ENCODE measurements at regions not wholly inside any gene's neighbourhood (a gene's known extent, or its start where the extent isn't known, plus 50 kb on each side); places are given as distances from the start of the nearest gene placed in this dataset.
"Not testable (repeated sequence)": the region's sequence is repeated elsewhere in the genome, so short reads cannot be mapped to it uniquely, and the experiment has no call there.

GRCh38 chr20:29875321-29876083 lies 1382.0 kb upstream of the DEFB115 start:
- not testable (repeated sequence) for TF ChIP-seq CTCF, POLR2AphosphoS5, POLR2A (IDR thresholded peaks at IDR 0.05)

All from prostate gland (tissue), 2 donors.